Breast epithelium (tissue), 4 donors: ENCODE measurements at regions not wholly inside any gene's neighbourhood (a gene's known extent, or its start where the extent isn't known, plus 50 kb on each side); places are given as distances from the start of the nearest gene placed in this dataset.

ENCODE experiments used
- DNase-seq, 2 donors: peaks; one replicate each; pipeline ENCODE4 v3.0.0-alpha.2; 2019; ENCODE audit warnings: low spot score in 2 of 2
- H3K27ac ChIP-seq, 2 donors: fragments of 200-600 bp; sonication (generic) in 1 of 2; one replicate each; pipeline ENCODE4 v1.5.1; 2016 to 2019; ENCODE audit warnings: mild to moderate bottlenecking in 1 of 2
- H3K27me3 ChIP-seq, 2 donors: fragments of 200-600 bp; sonication (generic) in 1 of 2; one replicate each; pipeline versions ENCODE4 v1.5.1 to v1.6.0; 2017 to 2019; ENCODE audit warnings: control low read depth in 1 of 2, mild to moderate bottlenecking in 1 of 2
- H3K36me3 ChIP-seq: fragments of 200-600 bp; one replicate; pipeline ENCODE4 v1.5.1; 2019
- H3K4me1 ChIP-seq, 2 donors: fragments of 200-600 bp; sonication (generic); one replicate each; pipeline ENCODE4 v1.5.1; 2016 to 2019; ENCODE audit warnings: control low read depth in 1 of 2
- H3K4me3 ChIP-seq, 3 donors: fragments of 200-600 bp; sonication (generic); 1 replicate in 2 of 3; 2 replicates in 1 of 3; pipeline ENCODE4 v1.5.1; 2016 to 2019; ENCODE audit warnings: mild to moderate bottlenecking in 3 of 3, moderate library complexity in 2 of 3
- H3K9me3 ChIP-seq, 2 donors: fragments of 200-600 bp; sonication (generic) in 1 of 2; one replicate each; pipeline ENCODE4 v1.5.1; 2016 to 2019; ENCODE audit warnings: control low read depth in 1 of 2
- POLR2A ChIP-seq: fragments of 450-650 bp; IDR thresholded peaks from one replicate; pipeline ENCODE4 v1.6.1; 2016; ENCODE audit warnings: antibody characterized with exemption, mild to moderate bottlenecking, moderate library complexity
- POLR2AphosphoS5 ChIP-seq, 3 donors: sonication (generic); formaldehyde crosslinking; IDR thresholded peaks; one replicate each; pipeline ENCODE4 v1.6.1; 2017; ENCODE audit warnings: antibody characterized with exemption in 3 of 3
- intact Hi-C: fragments of 100-400 bp; cut with DNase I; formaldehyde crosslinking; loops from one replicate; pipeline ENCODE4 v1.15.1; 2023; ENCODE audit warnings: low total_unique reads
- TF ChIP-seq, protein P1 (sequence below), 3 donors: fragments of 450-650 bp; IDR thresholded peaks; one replicate each; pipeline ENCODE4 v1.5.1; 2016 to 2017; ENCODE audit warnings: antibody characterized with exemption in 3 of 3, mild to moderate bottlenecking in 3 of 3, moderate library complexity in 3 of 3

- TF ChIP-seq, protein P1, sequence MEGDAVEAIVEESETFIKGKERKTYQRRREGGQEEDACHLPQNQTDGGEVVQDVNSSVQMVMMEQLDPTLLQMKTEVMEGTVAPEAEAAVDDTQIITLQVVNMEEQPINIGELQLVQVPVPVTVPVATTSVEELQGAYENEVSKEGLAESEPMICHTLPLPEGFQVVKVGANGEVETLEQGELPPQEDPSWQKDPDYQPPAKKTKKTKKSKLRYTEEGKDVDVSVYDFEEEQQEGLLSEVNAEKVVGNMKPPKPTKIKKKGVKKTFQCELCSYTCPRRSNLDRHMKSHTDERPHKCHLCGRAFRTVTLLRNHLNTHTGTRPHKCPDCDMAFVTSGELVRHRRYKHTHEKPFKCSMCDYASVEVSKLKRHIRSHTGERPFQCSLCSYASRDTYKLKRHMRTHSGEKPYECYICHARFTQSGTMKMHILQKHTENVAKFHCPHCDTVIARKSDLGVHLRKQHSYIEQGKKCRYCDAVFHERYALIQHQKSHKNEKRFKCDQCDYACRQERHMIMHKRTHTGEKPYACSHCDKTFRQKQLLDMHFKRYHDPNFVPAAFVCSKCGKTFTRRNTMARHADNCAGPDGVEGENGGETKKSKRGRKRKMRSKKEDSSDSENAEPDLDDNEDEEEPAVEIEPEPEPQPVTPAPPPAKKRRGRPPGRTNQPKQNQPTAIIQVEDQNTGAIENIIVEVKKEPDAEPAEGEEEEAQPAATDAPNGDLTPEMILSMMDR (IDR thresholded peaks at IDR 0.05): no peak
- Histone ChIP-seq H3K27ac (no peak overlapping the region), H3K27me3 (no peaks in the 10 kb centered on the region), H3K4me3 (no peak overlapping the region), H3K36me3 (no peaks in the 10 kb centered on the region), H3K9me3 (no peaks in the 10 kb centered on the region), H3K4me1 (no peaks in the 10 kb centered on the region)
- DNase-seq: no peak
- intact Hi-C loops: no loop called here
These were observed 63.3 kb upstream of the ZFAND5 start for GRCh38 chr9:72428329-72428728.

DNA sequence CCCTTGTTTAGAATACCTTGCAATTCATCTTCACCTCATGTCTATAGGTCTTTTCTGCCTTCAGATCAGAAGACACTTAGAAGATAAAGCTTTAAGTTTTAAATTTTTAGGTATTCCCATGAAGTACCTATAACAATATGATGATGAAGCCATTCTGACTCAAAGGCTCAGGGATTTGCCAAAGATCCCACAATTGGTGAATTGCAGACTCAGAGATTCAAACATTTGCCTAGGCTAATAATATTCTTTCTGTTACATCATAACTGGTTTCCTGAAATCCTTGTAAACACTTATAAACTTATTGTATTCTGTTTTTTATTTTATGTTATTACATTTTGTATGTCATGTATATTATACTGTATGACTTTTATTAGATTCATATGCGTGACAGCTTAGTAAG is 62.8 kb upstream of the ZFAND5 start:
- H3K27ac ChIP-seq: no peak overlapping the region
- H3K4me1 ChIP-seq: no peaks in the 10 kb centered on the region
- TF ChIP-seq, protein P1 (IDR thresholded peaks at IDR 0.05): no peak
- no peak for TF ChIP-seq POLR2A
- TF ChIP-seq POLR2AphosphoS5 (IDR thresholded peaks at IDR 0.05): no peak
- intact Hi-C loops: no loop called here
- H3K27me3 ChIP-seq: no peaks in the 10 kb centered on the region
- H3K4me3 ChIP-seq: no peak overlapping the region
- H3K36me3 ChIP-seq: no peaks in the 10 kb centered on the region
- no peak for DNase-seq
- no peaks in the 10 kb centered on the region for H3K9me3 ChIP-seq

- intact Hi-C loops: no loop called here
- DNase-seq: no peak
These were observed 59.1 kb upstream of the ZFAND5 start for GRCh38 chr9:72424131-72424530.

GRCh38 chr9:72422214-72422613 is 57.2 kb upstream of the ZFAND5 start:
- Histone ChIP-seq H3K9me3 (no peaks in the 10 kb centered on the region), H3K27me3 (no peaks in the 10 kb centered on the region), H3K36me3 (no peaks in the 10 kb centered on the region), H3K4me1 (no peaks in the 10 kb centered on the region), H3K4me3 (no peak overlapping the region), H3K27ac (no peak overlapping the region)
- no peak for TF ChIP-seq POLR2AphosphoS5 (IDR thresholded peaks at IDR 0.05)
- TF ChIP-seq POLR2A: no peak
- TF ChIP-seq, protein P1 (IDR thresholded peaks at IDR 0.05): no peak
- no peak for DNase-seq
- intact Hi-C loops: no loop called here

More at GRCh38 chr9:72424131-72424530, 59.1 kb upstream of the ZFAND5 start:
- Histone ChIP-seq H3K36me3 (no peaks in the 10 kb centered on the region), H3K27me3 (no peaks in the 10 kb centered on the region), H3K4me3 (no peak overlapping the region), H3K27ac (no peak overlapping the region), H3K4me1 (no peaks in the 10 kb centered on the region), H3K9me3 (no peaks in the 10 kb centered on the region)
- TF ChIP-seq POLR2A (no peak), POLR2AphosphoS5 (IDR thresholded peaks at IDR 0.05) (no peak)
- TF ChIP-seq, protein P1 (IDR thresholded peaks at IDR 0.05): no peak

DNA sequence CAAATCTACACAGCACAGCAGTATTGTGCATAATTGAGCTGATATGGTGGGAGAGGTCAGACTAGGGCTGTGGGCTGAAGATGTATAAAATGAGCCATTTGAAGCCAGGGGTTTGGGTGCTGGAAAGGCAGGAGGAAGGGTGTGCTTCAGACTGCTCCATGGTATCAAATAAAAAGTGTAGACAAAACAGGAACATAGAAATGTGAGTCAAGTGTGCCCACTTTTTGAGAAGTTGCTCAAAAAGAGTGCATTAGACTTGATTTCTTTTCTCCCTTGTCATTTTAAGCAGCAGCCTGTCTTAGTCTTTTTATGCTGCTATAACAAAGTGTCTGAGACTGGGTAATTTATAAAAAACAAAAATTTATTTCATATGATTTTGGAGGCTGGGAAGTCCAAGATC is 55.8 kb upstream of the ZFAND5 start:
- Histone ChIP-seq H3K9me3 (no peaks in the 10 kb centered on the region), H3K27ac (no peak overlapping the region), H3K4me3 (no peak overlapping the region), H3K4me1 (no peaks in the 10 kb centered on the region), H3K27me3 (no peaks in the 10 kb centered on the region), H3K36me3 (no peaks in the 10 kb centered on the region)
- no peak for DNase-seq
- TF ChIP-seq POLR2A: no peak
- TF ChIP-seq, protein P1 (IDR thresholded peaks at IDR 0.05): no peak
- TF ChIP-seq POLR2AphosphoS5 (IDR thresholded peaks at IDR 0.05): no peak
- intact Hi-C loops: no loop called here
